ENCODE measurements at regions not wholly inside any gene's neighbourhood (a gene's known extent, or its start where the extent isn't known, plus 50 kb on each side); places are given as distances from the start of the nearest gene placed in this dataset.

DNA sequence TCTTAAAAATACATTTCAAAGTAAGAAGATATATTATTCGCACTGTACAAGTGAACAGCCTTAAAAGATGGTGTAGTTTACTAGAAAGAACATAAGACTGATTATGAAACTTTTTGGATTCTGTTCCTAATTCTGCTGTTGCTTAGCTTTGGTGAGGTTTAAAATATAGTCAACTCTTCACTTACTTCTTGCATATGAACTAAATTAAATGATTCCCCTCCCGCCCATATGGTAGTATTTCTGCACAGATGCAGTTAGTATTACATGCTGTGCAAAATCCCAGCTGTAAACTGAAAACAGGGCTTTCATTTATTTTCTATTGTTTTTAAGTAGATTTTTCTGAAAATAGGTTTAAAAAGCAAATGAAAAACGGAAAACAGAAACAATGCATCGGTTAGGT lies 345.4 kb upstream of the NCAM2 start:
- Histone ChIP-seq H3K9me3 (ENCODE audit: control insufficient read depth in 1 of 2, insufficient read depth in 1 of 2, low read depth in 1 of 2, low read length in 2 of 2) (peaks cover 12 to 32% of the 10 kb centered on the region in 2 experiments; a peak in 2 of 4 replicates), H3K4me2 (ENCODE audit: low read length) (no peak overlapping the region), H3K27ac (ENCODE audit: low read depth, low read length) (no peak overlapping the region), H3K9ac (ENCODE audit: low read length) (no peak overlapping the region), H3K79me2 (ENCODE audit: insufficient read depth, low read length) (no peaks in the 10 kb centered on the region), H3K4me1 (ENCODE audit: control insufficient read depth in 1 of 2, insufficient read depth in 2 of 2, low read length in 2 of 2) (no peaks in the 10 kb centered on the region), H3K36me3 (ENCODE audit: control insufficient read depth in 1 of 2, insufficient read depth in 2 of 2, low read length in 2 of 2) (no peaks in the 10 kb centered on the region), H3K27me3 (ENCODE audit: insufficient read depth, low read length) (no peaks in the 10 kb centered on the region), H3K9me2 (ENCODE audit: insufficient read depth) (no peaks in the 10 kb centered on the region), H3K4me3 (replicated peaks in 1 of 2; ENCODE audit: low read depth in 1 of 2, low read length in 2 of 2) (no peak overlapping the region), H2AFZ (ENCODE audit: low read depth, low read length, poor library complexity, severe bottlenecking) (no peak overlapping the region), H4K20me1 (ENCODE audit: insufficient read depth) (no peaks in the 10 kb centered on the region)
- DNase-seq (ENCODE audit: low read depth, low spot score): no peak
- CTCF ChIA-PET: no interaction called here
- no peak for ATAC-seq
- no peak for TF ChIP-seq RAD21 (IDR thresholded peaks at IDR 0.05; ENCODE audit: low read depth)
- TF ChIP-seq ZNF274 (IDR thresholded peaks at IDR 0.05; ENCODE audit: low read depth, low read length): no peak
- no peak for TF ChIP-seq CEBPB (IDR thresholded peaks at IDR 0.05; ENCODE audit: low read depth)
- TF ChIP-seq POLR2A (IDR thresholded peaks at IDR 0.05; ENCODE audit: borderline replicate concordance, extremely low read depth, insufficient read depth, insufficient read length): no peak
- TF ChIP-seq JUND (IDR thresholded peaks at IDR 0.05): no peak
- TF ChIP-seq EGR1 (IDR thresholded peaks at IDR 0.05; ENCODE audit: low read depth): no peak
- TF ChIP-seq YY1 (IDR thresholded peaks at IDR 0.05; ENCODE audit: extremely low read depth, insufficient replicate concordance, low read depth, low read length): no peak
- TF ChIP-seq ATF3 (IDR thresholded peaks at IDR 0.05): no peak
- TF ChIP-seq, protein P1, sequence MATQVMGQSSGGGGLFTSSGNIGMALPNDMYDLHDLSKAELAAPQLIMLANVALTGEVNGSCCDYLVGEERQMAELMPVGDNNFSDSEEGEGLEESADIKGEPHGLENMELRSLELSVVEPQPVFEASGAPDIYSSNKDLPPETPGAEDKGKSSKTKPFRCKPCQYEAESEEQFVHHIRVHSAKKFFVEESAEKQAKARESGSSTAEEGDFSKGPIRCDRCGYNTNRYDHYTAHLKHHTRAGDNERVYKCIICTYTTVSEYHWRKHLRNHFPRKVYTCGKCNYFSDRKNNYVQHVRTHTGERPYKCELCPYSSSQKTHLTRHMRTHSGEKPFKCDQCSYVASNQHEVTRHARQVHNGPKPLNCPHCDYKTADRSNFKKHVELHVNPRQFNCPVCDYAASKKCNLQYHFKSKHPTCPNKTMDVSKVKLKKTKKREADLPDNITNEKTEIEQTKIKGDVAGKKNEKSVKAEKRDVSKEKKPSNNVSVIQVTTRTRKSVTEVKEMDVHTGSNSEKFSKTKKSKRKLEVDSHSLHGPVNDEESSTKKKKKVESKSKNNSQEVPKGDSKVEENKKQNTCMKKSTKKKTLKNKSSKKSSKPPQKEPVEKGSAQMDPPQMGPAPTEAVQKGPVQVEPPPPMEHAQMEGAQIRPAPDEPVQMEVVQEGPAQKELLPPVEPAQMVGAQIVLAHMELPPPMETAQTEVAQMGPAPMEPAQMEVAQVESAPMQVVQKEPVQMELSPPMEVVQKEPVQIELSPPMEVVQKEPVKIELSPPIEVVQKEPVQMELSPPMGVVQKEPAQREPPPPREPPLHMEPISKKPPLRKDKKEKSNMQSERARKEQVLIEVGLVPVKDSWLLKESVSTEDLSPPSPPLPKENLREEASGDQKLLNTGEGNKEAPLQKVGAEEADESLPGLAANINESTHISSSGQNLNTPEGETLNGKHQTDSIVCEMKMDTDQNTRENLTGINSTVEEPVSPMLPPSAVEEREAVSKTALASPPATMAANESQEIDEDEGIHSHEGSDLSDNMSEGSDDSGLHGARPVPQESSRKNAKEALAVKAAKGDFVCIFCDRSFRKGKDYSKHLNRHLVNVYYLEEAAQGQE (IDR thresholded peaks at IDR 0.05; ENCODE audit: low read depth): no peak
- TF ChIP-seq MAX (IDR thresholded peaks at IDR 0.05): no peak
- TF ChIP-seq, protein P2, sequence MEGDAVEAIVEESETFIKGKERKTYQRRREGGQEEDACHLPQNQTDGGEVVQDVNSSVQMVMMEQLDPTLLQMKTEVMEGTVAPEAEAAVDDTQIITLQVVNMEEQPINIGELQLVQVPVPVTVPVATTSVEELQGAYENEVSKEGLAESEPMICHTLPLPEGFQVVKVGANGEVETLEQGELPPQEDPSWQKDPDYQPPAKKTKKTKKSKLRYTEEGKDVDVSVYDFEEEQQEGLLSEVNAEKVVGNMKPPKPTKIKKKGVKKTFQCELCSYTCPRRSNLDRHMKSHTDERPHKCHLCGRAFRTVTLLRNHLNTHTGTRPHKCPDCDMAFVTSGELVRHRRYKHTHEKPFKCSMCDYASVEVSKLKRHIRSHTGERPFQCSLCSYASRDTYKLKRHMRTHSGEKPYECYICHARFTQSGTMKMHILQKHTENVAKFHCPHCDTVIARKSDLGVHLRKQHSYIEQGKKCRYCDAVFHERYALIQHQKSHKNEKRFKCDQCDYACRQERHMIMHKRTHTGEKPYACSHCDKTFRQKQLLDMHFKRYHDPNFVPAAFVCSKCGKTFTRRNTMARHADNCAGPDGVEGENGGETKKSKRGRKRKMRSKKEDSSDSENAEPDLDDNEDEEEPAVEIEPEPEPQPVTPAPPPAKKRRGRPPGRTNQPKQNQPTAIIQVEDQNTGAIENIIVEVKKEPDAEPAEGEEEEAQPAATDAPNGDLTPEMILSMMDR (IDR thresholded peaks at IDR 0.05 in 2 of 3, conservative IDR thresholded peaks at IDR 0.05 in 1 of 3; ENCODE audit: borderline replicate concordance in 1 of 3, insufficient read depth in 1 of 3, low read depth in 2 of 3, low read length in 2 of 3): no peak
- TF ChIP-seq CBX3 (IDR thresholded peaks at IDR 0.05; ENCODE audit: low read depth): no peak
- TF ChIP-seq EZH2phosphoT487 (IDR thresholded peaks at IDR 0.05; ENCODE audit: borderline replicate concordance): no peak
- TF ChIP-seq SIN3A (IDR thresholded peaks at IDR 0.05; ENCODE audit: low read depth): no peak
- TF ChIP-seq, protein P3, sequence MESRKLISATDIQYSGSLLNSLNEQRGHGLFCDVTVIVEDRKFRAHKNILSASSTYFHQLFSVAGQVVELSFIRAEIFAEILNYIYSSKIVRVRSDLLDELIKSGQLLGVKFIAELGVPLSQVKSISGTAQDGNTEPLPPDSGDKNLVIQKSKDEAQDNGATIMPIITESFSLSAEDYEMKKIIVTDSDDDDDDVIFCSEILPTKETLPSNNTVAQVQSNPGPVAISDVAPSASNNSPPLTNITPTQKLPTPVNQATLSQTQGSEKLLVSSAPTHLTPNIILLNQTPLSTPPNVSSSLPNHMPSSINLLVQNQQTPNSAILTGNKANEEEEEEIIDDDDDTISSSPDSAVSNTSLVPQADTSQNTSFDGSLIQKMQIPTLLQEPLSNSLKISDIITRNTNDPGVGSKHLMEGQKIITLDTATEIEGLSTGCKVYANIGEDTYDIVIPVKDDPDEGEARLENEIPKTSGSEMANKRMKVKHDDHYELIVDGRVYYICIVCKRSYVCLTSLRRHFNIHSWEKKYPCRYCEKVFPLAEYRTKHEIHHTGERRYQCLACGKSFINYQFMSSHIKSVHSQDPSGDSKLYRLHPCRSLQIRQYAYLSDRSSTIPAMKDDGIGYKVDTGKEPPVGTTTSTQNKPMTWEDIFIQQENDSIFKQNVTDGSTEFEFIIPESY (IDR thresholded peaks at IDR 0.05; ENCODE audit: extremely low read depth, insufficient replicate concordance, low read length): no peak
- TF ChIP-seq TCF7L2 (IDR thresholded peaks at IDR 0.05; ENCODE audit: borderline replicate concordance, extremely low read depth, insufficient read depth, insufficient read length): no peak
- TF ChIP-seq ELF1 (IDR thresholded peaks at IDR 0.05; ENCODE audit: borderline replicate concordance, low read depth): no peak
- TF ChIP-seq POLR2AphosphoS5 (IDR thresholded peaks at IDR 0.05; ENCODE audit: low read depth, low read length): no peak
- RAD21 ChIA-PET (ENCODE audit: low non-redundant PET in 1 of 2, low total read pairs in 2 of 2, uncharacterized antibody in 2 of 2, unreplicated experiment in 2 of 2): no interaction called here
- no TSS peak for BruUV-seq (replicated peaks)
- intact Hi-C loops (cut with micrococcal nuclease): no loop called here
- POLR2A ChIA-PET: no interaction called here

Measured in HCT116 (cell line).